Epithelial cell of proximal tubule (primary cell): ENCODE measurements at regions not wholly inside any gene's neighbourhood (a gene's known extent, or its start where the extent isn't known, plus 50 kb on each side); places are given as distances from the start of the nearest gene placed in this dataset.

Source experiments
- DNase-seq: peaks from one replicate; pipeline ENCODE4 v3.0.0-alpha.2; 2011; ENCODE audit warnings: low read depth
- H3K4me3 ChIP-seq: 2 replicates; pipeline ENCODE4 v1.5.1; 2011; ENCODE audit warnings: low read depth, mild to moderate bottlenecking, low read length
- TF ChIP-seq, protein P1 (sequence below): conservative IDR thresholded peaks from 2 replicates; pipeline ENCODE4 v1.5.1; 2012; ENCODE audit warnings: low read depth, mild to moderate bottlenecking, low read length

DNA sequence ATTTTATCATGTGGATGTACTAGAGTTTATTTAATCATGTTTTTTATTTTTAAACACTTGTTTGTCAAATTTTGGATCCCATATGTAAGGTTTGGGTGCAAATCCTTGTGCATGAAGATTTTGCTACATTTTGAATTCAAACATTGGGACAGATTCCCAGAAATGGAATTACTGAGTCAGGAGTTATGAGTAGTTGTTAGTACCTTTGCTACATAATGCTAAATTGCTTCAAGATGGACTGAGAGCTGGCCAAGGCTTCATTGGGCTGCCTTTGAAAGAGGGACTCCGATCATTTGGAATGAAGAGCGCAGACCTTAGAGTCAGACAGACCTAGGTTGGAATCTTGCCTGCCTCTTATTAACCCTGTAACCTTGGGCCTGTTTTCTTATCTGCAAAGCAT lies 154.9 kb upstream of the PWP1 start:
- TF ChIP-seq, protein P1, sequence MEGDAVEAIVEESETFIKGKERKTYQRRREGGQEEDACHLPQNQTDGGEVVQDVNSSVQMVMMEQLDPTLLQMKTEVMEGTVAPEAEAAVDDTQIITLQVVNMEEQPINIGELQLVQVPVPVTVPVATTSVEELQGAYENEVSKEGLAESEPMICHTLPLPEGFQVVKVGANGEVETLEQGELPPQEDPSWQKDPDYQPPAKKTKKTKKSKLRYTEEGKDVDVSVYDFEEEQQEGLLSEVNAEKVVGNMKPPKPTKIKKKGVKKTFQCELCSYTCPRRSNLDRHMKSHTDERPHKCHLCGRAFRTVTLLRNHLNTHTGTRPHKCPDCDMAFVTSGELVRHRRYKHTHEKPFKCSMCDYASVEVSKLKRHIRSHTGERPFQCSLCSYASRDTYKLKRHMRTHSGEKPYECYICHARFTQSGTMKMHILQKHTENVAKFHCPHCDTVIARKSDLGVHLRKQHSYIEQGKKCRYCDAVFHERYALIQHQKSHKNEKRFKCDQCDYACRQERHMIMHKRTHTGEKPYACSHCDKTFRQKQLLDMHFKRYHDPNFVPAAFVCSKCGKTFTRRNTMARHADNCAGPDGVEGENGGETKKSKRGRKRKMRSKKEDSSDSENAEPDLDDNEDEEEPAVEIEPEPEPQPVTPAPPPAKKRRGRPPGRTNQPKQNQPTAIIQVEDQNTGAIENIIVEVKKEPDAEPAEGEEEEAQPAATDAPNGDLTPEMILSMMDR = no peak
- DNase-seq = no peak
- no peak overlapping the region for H3K4me3 ChIP-seq

DNA sequence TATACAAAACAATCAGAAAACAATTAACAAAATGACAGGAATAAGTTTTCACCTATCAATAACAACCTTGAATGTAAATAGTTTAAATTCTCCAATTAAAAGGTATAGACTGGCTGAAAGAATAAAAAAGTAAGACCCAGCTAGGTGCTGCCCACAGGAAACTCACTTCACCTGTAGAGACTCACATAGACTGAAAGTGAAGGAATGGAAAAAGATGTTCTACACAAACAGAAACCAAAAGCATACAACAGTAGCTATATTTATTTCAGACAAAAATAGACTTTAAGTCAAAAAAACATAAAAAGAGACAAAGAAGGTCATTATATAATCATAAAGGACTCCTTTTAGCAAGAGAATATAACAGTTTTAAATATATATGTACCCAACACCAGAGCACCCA lies 152.4 kb upstream of the PWP1 start:
- H3K4me3 ChIP-seq = no peak overlapping the region
- TF ChIP-seq, protein P1 = no peak
- no peak for DNase-seq

DNA sequence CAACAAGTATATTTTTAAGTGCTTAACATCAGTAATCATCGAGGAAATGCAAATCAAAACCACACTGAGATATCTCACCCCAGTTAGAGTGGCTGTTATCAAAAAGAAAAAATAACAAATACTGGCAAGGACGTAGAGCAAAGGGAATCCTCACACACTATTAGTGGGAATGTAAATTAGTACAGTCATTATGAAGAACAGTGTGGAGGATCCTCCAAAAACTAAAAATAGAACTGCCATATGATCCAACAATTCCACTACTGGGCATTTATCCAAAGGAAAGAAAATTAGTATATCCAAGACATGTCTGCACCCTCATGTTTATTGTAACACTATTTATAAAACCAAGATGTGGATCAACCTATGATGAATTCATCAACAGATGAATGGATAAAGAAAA lies 149.0 kb upstream of the PWP1 start:
- no peak overlapping the region for H3K4me3 ChIP-seq
- DNase-seq = no peak
- TF ChIP-seq, protein P1 = no peak

DNA sequence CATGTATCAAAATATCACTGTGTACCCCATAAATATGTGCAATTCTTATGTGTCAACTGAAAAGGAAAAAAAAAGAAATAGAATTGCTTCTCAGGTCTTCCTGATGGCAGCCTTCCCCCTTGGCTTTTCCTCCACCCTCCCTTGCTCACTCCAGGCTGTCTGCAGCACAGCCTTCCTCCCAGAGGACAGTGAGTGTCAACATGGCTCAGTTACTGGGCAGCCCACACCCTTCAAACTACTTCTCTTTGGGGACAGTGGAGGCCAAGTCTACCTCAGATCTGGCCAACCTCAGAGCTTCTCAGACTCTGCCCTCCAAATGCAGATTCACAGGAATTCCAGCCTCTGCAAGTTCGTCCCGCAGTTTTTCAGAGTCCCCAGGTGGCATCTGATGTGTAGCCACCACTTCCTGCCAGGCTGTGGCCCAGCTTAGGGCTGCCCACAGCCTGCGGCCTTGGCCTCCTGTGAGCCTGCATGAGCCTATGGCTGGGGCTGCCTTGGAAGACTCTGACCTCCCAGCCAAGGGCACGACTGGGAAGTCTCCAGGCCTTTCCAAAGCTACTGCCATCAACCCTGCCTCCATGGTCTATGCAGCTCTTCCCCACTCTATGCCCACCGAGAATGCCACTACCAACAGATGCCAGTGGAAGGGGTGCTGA lies 148.0 kb upstream of the PWP1 start:
- TF ChIP-seq, protein P1 = no peak
- no peak for DNase-seq
- H3K4me3 ChIP-seq = no peak overlapping the region

DNA sequence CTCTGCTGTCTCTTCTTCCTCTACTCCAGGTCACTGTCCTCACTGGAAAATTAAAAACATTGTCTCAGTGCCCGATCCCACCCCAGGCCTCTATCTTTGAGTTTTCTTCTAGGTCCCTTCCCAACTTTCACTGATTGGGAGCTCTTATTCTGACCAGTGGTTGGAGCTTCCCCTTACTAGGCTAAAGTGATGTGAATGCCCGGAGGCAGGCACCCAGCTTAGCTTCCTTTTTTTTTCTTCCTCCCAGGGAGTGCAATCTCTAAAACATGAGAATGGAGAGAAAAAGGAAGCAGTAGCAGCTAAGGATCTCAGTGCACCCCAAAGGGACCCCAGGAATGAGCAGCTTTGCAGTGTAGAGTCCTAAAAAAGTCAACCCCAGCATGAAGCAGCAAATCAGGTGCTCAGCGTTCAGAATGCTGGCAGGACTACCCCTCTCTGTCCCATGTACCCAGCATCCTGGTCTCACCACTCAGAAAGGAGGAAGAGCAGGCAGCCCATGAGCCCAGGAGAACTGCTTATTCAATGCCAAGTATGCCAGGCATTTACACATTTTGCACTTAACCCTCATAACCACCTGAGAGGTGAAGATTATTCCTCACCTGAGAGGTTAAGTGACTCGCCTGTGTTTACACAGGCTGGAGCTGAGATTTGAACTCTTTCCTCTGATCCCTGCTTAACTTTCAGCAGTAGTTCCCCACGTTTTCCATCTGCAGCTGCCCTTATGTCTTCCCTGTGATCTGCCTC lies 146.2 kb upstream of the PWP1 start:
- TF ChIP-seq, protein P1 = no peak
- H3K4me3 ChIP-seq = no peak overlapping the region
- peak; percentile 7 for DNase-seq

DNA sequence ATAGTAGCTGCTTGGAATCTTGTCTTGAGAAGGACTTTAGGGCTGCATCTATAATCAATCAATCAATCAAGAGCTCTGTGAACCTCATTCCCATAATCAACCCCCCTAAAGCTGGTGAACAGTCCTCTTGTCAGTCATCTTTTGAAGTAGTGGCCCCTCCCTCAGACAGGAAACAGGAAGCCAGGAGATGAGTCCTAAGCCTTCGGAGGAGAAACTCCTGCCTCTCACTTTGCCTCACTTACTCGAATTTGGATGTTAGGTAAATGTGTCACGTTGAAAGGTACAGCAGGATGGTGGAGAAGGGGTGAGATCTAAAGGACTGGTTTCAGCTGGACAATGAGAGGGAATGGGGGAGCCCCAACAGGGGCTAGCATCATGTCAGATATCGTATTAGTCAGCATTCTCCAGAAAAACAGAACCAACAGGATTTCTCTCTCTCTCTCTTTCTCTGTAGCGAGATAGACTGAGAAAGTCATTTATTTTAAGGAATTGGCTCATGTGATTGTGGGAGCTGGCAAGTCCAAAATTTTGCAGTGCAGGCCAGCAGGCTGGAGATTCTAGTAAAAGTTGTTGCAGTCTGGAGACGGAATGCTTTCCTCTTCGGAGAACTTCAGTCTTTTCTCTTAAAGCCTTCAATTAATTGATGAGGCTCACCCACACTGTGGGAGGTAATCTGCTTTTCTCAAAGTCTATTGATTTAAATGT lies 144.4 kb upstream of the PWP1 start:
- H3K4me3 ChIP-seq = no peak overlapping the region
- TF ChIP-seq, protein P1 = no peak
- no peak for DNase-seq
